GM19324 (cell line): ENCODE measurements at regions not wholly inside any gene's neighbourhood (a gene's known extent, or its start where the extent isn't known, plus 50 kb on each side); places are given as distances from the start of the nearest gene placed in this dataset.
"Not testable (repeated sequence)": the region's sequence is repeated elsewhere in the genome, so short reads cannot be mapped to it uniquely, and the experiment has no call there.

ENCODE experiments used
- ATAC-seq: cut with Tn5 transposase; IDR thresholded peaks from one replicate; pipeline ENCODE4 v1.9.1; 2021; ENCODE audit warnings: mild to moderate bottlenecking, moderate library complexity; ENCODE audit not compliant: unreplicated experiment, low FRiP score

DNA sequence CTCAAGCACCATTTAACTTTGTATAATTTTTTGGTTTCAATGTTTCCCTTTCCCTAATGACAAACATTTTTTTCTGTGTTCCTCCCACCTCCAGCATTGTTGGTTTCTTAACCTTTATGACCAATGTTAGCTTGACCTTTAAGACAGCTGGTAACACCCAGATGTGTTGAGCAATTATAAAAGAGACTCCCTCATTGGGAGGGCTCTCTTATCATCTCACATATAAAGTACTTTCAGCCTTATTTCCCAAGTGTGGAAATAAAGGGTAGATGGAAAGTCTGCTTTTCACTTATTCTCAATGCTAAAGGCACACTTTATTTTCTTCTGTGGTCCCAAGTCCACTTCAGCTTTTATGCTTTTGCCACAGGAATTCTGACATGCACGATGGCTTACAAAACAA is 1420.4 kb downstream of the RAPGEF2 start:
- no peak for ATAC-seq

DNA sequence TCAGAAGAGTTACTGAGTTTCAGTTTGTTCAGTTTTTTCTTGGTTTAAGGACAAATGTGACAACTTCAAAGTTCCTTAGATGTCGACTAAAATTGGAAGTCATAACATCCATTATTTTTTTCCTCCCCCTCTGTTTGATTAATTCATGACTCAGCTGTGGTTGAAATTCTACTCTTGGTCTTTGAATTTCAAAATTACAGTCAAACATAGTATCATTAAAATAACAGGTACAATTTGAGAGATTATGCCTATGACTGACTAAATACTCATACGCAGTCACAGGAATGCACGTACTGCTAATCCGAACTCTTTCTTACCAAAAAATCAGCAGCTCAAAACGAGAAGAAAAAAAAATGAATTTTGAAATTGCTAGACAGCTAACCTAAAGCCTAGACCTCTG is 1434.8 kb downstream of the RAPGEF2 start:
- no peak for ATAC-seq

GRCh38 chr4:160546201-160546600 is 1443.3 kb downstream of the RAPGEF2 start:
- no peak for ATAC-seq

GRCh38 chr4:160549951-160550519 is 1447.2 kb downstream of the RAPGEF2 start:
- not testable (repeated sequence) for ATAC-seq

DNA sequence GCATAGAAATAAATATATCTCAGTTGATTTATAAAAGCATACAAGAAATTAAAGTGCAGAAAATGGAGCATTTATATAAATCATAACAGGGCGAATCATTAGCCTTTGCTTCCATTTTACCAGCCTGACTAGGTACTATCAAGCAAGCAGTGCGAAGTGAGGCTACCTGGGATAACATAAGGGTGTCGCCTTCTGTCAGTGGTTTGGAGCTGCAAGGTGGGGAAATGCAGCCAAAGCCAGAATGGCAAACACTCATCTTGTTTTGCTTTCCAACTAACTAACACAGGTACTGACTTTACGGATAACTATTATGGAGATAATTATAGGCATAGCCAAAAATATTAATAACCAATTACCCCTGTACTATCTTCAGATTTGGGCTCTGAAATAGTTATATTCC is 1459.8 kb downstream of the RAPGEF2 start:
- ATAC-seq = no peak

- ATAC-seq = no peak
These were observed 1460.8 kb downstream of the RAPGEF2 start for GRCh38 chr4:160563552-160564282.

DNA sequence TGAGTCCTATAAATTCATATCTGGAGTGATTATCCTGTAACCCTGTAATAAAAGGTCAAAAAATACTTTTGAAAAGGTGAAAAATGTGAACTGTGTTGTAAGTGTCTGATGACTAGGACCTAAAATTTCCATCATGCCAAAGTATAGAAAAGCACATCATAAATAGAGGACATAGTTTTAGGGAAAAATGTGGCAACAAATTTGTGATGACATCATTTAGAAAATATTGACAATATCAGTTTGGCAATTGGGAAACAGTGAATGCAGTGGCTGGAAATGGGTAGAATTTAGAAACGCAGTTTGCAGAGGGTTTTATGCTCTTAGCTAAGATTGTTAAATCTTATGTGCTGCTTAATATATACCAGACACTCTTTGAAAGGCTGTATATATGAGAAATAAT is 1464.8 kb downstream of the RAPGEF2 start:
- no peak for ATAC-seq

- no peak for ATAC-seq
These were observed 1467.4 kb downstream of the RAPGEF2 start for GRCh38 chr4:160570271-160570670.

GRCh38 chr4:160574272-160574671 is 1471.4 kb downstream of the RAPGEF2 start:
- ATAC-seq = not testable (repeated sequence)

DNA sequence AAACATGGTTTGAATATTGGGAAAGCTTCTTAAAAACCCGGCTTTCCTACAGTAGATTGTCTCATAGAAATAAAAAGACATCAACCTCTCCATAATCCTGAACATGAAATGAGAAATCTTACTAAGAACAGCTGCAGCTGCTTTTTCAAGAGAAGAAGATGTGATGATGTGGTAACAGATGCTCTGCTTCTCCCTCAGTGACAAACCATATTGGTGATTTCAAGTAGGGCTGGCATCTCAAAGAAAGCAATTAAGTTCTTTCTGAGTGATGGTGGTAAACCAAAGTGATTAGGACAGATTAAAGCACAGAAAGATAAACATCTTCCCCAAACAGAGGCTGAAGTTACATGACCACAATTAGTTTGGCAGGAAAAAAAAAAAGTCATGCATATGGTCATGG is 1477.7 kb downstream of the RAPGEF2 start:
- no peak for ATAC-seq

DNA sequence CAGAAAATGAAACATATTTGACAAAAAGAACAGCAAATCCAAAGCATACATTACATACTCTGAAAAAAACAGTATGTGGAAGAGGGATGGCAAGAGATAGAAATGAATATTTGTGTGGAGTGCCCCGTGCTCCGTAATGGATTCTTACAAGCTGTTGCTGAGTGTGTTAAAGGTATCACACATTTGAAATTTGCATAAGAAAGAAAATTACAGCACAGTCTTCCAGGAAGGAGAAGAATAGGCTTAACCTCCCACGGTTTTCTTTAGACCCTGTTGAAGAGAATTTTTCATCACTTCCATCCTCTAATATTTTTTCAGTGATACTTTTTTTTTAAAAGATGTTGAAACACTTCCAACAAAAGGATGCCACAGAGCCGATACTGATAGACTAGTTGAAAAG is 1489.4 kb downstream of the RAPGEF2 start:
- no peak for ATAC-seq

GRCh38 chr4:160595646-160596045 is 1492.8 kb downstream of the RAPGEF2 start:
- ATAC-seq = no peak

- ATAC-seq = no peak
These were observed 1501.7 kb downstream of the RAPGEF2 start for GRCh38 chr4:160604541-160604940.

- ATAC-seq = no peak
These were observed 1508.3 kb downstream of the RAPGEF2 start for GRCh38 chr4:160611181-160611580.

GRCh38 chr4:160631044-160631443 is 1528.2 kb downstream of the RAPGEF2 start:
- no peak for ATAC-seq

DNA sequence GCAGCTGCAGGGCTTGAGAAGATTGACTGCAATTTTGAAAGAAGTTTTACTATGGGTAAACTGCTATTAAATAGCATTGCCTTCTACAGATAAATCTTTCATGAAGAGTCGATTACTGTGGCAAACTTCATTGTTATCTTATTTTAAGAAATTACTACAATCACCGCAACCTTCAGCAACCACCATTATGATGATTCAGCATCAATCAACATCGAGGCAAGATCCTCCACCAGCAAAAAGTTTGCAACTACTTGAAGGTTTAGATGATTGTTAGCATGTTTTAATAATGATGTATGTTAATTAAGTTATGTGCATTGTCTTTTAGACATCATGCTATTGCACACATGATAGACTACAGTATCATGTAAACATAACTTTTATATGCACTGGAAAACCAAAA is 1511.0 kb downstream of the FSTL5 start:
- no peak for ATAC-seq

DNA sequence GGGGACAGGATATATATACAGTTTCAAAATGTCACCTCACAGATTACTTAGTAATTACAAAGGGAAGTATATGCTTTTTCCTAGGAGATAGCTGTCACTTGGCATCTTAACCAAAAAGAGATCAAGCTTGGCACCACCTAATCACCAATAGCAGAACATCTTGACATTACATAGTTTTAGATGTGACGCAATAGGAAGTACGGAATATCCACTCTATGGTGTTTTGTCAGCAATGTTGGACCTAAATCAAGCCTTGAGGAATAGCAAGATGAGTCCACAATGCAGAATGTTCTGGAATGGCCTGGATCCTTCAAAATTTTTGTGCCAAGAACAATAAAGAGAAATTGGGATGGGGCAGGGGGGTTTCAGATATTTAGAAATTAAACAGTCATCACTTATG is 1488.2 kb downstream of the FSTL5 start:
- ATAC-seq = no peak

DNA sequence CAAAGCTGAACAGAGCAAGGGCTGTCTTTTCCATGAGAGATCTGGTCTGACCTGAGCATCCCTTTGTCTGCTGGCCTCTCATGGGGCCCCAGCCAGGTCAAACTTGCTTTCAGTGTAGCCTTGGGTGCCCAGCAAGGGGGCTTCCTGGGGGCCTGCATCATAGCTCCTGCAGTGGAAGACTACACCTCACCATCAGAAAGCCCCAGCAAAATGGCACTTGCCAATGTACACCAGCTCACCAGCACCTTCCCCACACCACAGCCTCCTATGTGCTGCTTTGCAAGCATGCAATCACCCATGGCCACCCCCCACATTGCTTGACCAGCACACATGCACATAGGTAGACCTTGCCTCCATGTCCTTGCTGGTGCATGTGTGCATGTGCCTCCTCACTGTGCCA is 1478.1 kb downstream of the FSTL5 start:
- no peak for ATAC-seq

GRCh38 chr4:160701671-160702070 is 1462.1 kb downstream of the FSTL5 start:
- no peak for ATAC-seq

DNA sequence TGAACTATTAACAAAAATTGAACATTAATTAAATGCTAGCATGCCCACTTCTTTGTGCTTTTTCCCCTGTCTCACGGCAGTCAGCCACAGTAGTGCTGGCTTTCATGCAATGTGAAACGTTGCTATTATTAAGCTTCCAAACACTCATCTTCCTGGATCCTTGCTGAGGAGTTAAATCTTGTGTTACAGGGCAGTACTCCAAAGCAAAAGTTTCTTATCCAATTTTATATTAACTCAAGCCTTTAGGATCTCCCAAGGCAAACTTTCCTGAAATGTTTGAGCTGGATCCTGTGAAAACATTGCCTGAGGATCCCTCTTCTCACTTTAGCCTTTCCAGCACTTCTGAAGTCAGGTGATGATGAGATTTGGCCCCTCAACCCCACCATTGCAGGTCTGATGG is 1454.8 kb downstream of the FSTL5 start:
- no peak for ATAC-seq

- ATAC-seq = no peak
These were observed 1454.3 kb downstream of the FSTL5 start for GRCh38 chr4:160709546-160709945.

GRCh38 chr4:160716551-160716950 is 1447.2 kb downstream of the FSTL5 start:
- ATAC-seq = no peak
